HG02981 (cell line): ENCODE measurements at regions not wholly inside any gene's neighbourhood (a gene's known extent, or its start where the extent isn't known, plus 50 kb on each side); places are given as distances from the start of the nearest gene placed in this dataset.
"Not testable (repeated sequence)": the region's sequence is repeated elsewhere in the genome, so short reads cannot be mapped to it uniquely, and the experiment has no call there.

Experiments
- ATAC-seq: cut with Tn5 transposase; IDR thresholded peaks from one replicate; pipeline ENCODE4 v1.9.1; 2021; ENCODE audit warnings: mild to moderate bottlenecking, moderate library complexity; ENCODE audit not compliant: unreplicated experiment

DNA sequence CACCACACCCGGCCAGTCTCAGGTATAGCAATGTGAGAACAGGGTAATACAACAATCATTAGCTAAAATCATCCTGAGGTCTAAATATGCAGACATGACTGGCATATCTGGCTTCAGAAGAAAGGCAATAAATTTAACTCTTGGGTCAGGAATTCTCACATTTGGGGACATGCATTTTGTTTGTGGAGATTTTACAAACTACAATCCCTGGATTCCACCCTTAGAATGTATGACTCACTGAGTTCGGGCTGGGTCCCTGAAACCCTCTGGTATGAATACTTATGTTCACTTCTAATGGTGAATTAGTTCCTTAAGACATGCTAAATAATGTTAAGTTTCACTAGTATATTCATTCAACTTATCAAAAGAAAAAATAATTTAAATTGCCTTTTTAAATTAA lies 98.9 kb upstream of the HMGA2 start:
- ATAC-seq: no peak

DNA sequence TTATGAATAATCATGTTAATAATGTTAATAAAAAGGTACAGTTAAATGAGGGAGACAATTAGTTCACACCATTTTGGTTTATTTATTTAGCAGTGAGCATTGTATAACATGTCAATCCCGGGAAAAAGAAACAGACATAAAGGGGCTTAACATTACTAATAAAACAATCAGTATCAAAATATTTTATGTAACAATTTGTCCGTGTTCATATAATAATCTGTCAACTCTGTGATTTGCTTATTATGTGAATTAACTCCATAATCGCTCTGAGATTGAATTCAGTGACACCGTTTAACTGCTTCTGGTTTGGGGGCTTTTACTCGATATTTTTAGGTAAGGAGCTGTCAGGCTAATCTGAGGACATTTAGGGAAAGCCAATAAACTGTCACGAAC lies 95.8 kb upstream of the HMGA2 start:
- no peak for ATAC-seq

DNA sequence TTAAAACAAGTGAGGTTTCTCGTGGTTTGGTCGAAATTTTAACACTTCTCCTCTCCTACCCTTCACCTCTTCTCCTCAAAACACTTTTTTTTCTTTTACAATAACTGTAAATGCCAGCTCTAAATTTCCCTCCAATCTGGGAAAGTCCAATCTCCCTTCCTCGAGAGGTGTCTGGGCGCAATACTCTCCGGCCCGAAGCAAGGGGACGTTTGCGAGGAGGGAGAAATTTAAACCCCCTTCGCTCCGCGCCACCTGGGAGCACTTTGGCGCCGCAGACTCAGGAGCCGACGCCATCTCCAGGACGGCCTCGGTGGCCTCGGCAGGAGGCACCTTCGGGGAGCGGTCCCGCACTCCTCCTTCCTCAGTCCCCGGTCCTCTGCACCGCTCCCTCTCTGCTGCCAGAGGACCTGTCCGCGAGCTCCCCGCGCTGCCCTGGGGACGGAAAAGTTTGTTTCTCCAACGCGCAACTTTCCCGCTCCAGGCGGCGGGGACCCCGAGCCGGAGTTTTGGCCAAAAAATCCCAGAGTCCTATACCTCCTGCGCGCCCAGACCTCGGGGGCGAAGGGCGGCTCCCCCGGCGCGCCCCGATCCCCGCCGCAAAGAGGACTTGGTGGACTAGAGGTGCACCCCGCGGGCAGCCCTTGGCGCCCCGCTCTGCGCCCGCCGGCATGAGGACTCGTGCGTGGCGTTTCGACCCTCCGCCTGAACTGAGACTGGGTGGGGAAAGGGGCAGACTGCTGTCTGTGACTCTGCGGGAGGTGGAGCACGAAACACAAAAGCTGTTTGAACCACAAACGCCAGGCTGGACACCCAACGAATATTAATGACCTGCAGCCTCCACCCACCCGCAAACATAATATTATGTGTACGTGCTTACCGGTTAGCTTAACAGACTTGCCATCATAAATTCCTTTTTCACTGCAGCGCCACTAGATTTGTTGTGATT lies 95.2 kb upstream of the HMGA2 start:
- ATAC-seq: no peak

DNA sequence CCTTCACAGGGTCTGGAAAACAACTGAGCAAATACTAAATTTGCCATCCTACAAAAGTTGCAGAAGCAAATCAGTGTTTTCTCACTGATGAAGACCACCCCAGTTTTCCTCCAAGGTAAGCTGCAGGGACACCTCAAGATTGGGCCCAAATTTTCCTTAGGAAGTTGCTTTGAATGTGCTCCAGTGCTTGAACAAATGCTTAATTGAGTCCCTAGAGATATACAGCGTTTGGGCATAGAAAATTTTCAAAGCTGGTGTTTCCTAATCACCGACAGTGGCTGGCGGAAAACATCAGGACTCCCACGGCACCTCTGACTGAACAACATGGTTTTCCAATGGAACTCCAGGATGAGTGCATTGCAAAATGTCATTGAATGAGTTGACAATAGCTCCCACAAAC lies 92.5 kb upstream of the HMGA2 start:
- no peak for ATAC-seq

DNA sequence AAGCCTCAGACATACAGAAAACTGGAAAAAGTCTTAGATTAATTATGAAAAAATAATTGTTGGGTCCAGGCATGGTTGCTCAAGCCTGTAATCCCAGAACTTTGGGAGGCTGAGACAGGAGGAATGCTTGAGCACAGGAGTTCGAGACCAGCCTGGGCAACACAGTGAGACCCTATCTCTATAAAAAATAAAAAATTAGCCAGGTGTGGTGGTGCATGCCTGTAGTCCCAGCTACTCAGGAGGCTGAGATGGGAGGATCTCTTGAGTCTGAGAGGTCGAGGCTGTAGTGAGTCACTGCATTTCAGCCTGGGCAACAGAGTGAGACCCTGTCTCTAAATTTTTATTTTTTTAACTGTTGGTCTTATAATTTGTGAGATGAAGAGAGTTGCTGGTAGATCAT lies 90.6 kb upstream of the HMGA2 start:
- not testable (repeated sequence) for ATAC-seq

DNA sequence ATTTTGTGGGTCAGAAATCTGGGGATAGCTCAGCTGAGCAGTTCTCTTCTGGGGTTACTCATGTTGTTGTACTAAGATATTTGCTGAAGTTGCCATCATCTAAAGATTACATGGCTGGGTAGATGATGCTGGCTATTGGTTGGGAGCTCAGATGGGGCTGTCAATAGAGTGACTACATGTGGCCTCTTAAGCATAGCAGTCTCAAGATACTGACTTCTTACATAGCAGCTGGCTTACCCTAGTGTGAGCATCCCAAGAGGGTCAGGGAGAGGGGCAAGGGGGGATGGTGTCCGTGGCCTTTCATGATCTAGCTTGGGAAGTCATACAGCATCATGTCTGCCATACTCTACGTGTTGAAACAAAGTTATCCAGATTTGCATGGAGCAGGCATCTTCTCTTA lies 90.1 kb upstream of the HMGA2 start:
- ATAC-seq: no peak

DNA sequence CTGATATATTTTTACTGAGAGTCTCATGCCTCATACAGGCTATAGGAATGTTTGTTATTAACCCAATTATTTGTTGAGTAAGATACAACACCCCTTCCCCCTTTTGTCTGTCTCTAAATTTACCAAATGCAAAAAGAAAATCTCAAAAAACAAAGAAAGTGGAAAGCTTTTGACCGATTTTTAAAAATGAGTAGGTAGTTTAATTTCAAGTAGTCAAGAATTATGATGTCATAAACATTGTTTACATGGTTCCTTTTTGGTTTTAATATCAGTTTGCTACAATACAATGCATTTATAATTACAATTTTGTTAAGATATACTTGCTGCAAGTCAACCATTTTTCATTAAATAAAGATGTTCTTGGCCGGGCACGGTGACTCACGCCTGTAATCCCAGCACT lies 84.7 kb upstream of the HMGA2 start:
- ATAC-seq: no peak

DNA sequence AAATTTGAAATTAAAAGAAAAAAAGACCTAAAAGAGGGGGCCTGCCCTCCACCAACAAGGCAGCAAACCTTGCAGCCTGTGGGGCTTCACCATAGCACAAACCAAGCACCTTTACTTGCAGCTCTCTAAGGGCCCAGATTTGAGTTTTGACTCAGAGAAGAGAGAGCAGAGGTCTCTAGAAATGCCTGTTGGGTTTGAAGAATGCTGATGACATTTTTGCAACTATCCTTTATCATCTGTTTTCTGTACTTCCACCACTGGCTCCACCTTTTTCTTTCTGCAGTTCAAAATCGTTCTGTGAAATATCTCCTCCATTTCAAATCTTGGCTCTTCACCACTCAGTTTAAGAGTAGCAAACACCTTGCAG lies 83.8 kb upstream of the HMGA2 start:
- ATAC-seq: no peak

DNA sequence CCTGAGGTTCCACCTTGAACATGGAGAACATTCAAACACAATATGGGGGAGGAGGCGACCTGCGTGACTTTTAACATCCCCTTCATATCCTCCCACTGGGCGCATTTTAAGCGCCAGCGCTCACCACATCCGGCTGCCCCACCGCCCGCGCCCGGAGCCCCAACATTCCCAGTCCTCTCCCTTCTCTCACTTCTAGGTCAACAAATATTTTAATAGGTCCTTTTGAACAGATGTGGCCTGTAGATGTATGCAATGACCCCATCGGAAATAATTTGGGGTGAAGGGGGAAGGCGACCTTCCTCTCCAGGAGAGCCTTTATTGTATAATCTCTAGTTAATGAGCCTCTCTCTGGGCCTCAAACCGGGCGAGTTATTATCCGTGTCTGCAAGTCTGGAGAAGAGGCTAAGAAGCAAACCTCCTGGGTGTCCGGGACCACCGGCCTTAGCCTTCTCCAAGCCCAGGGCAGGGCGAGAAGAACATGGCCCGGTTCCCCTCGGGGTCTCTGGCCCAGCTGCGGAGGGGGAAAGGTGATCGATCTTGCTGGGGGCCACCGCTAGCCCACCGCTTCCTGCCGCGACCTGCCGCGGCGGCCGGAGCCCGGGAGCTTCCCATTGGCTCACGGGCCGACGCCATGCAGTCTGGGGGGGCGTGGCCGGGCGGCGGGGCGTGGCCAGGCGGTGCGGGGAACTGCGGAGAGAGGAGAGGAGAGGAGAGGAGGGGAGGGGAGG lies 83.2 kb upstream of the HMGA2 start:
- ATAC-seq: no peak

DNA sequence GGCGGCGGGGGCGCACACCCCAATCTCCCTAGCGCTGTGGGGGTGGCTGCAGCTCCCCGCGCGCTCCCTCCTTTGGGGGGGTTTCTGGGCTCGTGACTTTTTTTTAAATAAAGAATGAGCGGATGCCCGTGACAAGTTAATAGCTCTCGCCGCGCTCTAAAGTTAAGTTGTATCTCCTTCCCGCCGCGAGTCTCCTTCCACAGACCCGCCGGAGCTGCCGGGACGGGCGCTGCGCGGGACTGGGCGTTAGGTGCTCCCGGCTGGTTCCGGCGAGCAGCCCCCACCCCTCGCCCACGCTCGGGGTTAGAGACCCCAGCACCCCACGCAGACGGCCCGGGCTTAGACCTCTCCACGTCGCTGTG lies 82.6 kb upstream of the HMGA2 start:
- ATAC-seq: no peak

DNA sequence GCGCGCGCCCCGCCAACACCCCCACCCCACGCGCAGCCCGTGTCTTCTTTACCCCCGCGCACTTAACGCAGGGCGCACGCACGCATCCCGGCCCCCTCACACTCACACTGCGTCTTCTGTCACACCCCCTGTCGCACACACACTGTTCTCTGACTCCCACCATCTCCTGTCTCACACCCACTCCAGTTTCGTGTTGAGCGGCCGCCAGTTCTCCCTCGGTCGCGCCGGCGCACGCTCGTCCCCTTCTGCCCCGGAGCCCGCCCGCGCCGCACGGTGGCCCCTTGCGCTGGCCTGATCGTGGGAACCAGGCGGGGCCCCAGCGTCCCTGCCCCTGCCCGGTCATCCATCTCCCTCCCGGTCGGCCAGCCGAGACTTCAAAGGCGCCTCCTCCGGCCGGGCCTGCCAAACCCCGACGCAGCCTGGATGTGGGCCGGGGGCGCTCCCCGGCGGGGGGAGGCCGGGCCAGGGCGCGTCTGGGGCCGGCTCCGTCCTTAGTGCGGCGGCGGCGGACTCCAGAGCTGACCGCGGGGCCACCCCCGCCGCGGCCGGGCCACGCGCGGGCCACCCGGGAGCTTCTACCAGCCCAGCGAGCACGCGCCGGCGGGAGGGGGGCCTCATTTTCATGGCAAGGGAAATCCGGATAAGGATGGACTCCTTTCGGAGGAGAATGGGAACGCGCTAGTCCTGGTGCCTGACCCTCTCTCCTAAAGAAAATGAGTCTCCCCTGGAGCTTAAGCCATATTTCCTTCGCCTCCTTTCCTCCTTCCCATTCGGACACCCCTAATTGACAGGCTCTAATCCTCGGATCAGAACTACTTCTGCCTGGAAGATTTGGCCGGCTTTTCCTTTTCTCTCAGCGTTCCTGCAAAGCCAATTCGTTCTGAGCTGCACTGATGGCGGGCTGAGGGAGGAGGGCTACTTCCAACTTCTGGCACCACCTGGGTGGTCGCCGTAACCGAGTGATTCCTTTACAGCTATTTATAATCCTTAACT lies 82.0 kb upstream of the HMGA2 start:
- no peak for ATAC-seq

DNA sequence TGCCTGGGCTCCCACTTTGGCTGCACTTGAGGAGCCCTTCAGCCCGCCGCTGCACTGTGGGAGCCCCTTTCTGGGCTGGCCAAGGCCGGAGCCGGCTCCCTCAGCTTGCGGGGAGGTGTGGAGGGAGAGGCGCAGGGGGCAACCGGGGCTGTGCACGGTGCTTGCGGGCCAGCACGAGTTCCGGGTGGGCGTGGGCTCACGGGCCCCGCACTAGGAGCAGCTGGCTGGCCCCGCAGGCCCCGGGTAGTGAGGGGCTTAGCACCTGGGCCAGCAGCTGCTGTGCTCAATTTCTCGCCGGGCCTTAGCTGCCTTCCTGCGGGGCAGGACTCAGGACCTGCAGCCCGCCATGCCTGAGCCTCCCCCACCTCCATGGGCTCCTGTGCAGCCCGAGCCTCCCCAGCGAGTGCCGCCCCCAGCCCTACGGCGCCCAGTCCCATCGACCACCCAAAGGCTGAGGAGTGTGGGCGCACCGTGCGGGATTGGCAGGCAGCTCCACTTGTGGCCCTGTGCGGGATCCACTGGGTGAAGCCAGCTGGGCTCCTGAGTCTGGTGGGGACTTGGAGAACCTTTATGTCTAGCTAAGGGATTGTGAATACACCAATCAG lies 79.9 kb upstream of the HMGA2 start:
- ATAC-seq: not testable (repeated sequence)

DNA sequence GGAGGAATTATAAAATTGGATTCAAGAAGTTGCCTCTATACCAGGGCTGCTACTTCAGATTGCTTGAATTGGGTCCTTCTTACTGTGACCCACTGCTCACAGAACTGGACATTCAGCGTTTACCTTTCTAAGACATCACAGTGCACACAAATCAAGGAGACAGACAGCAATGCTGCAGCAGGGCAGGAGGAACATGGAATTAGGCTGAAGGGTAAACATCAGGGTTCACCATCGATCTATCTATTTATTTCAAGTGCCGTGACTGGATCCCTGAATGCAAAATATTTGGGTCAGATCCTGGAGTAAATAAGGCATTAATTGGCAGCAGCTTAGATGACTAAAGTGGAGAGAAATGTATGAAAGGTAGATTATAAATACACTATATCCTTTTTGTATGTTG lies 76.9 kb upstream of the HMGA2 start:
- ATAC-seq: no peak

DNA sequence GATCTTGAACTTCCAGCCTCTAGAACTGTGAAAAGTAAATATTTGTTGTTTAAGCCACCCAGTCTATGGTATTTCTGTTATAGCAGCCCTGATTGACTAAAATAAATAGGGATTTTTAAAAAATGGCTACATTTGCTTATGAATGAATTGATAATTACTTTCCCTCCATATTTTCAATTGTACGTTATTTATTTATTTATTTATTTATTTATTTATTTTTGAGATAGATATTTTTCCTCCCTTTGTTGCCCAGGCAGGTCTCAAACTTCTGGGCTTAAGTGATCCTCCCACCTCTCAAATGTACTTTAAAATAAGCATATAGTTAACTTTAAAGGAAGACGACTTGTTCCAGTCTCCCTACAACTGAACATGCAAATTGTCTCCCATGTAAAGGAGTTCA lies 76.0 kb upstream of the HMGA2 start:
- ATAC-seq: no peak

DNA sequence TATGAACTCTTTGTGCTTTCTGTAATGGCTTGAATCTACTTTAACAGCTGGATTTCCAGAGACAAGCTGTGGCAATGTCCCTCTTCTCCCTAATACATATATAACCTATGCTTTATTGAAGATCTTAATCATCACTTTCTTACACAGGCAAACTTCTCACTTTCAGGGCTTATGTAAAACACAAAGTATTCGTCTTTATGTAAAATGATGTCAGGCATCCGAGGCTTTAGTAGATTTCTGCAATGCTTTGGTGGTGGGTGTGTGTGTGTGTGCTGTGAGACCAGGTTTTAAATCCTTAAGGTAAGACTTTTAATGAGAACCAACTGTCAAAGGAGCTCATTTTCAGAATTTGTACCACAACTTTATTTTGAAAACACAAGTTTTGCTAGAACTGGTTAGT lies 70.0 kb upstream of the HMGA2 start:
- ATAC-seq: no peak

DNA sequence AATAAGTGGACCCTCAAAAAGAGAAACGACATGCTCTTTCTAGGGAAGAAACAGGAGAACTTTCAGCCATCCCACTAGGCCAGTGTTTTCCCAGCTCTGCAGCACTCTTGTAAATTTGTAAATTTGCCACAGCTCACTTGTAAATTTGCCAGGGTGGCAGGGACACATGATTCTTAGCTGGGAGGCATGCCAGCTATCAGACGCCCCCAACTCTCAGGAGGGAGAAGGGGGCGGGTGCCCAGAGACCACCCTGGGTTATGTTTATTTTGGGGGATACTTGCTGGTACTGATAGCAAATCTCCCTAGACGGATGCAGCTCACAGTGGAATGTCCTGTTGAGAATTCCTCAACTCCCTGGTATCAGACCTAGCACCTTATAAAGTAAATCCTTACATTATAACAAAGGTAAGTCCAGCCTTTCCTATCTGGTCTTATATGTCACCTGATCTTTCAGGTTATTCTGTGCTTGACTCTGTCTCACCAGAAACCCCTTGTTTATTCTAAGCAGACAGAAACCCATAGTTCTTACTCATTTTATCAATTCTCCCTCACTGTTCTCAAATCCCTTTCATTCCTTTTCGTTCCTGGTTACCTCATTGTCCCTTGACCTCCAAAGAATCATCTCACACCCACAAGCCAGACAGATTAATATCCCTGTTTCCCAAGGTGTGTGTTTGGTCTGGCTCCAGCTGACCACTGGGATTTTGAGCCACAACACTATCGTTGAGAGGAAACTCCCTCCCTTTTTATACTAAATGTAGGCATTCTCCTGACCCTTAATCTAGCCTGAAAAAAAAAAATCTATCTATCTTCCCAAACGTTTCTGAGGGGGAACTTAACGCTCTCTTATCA lies 69.3 kb upstream of the HMGA2 start:
- no peak for ATAC-seq

DNA sequence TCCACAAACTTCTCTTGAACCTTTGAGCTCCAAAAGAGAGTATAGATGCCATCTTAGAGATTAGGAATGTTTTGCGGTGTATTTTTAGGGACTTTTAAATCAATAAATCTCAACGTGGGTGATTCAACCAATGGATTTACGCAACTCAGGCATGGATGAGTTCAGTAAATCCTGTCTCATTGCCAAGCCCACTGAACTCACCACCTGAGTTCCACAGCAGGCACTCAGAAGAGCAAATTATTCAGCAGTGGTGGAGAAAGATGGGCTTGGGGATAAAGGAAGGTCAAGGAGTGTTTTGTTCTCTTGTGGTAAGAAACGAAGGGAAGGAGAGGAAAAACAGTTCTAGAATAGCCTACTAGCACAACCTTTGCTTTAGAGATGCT lies 68.7 kb upstream of the HMGA2 start:
- ATAC-seq: no peak

DNA sequence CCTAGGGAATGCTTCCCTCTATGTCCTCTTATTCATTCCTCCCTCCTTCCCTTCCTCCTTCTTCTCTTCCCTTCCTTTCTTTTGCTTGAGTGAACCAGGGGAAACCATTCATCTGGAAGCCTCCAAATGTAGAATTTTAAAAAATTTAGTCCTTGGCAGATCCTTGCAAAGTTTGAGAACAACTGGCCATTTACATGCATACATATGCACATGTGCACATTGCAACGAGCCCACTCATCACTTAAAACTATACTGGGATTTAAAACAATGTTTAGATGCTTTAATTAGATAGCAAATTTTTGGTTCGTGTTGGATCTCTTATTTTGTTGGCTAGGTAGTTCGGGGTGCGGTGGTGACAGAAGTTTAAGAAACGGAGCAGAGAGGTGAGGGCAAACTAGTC lies 68.0 kb upstream of the HMGA2 start:
- ATAC-seq: no peak

DNA sequence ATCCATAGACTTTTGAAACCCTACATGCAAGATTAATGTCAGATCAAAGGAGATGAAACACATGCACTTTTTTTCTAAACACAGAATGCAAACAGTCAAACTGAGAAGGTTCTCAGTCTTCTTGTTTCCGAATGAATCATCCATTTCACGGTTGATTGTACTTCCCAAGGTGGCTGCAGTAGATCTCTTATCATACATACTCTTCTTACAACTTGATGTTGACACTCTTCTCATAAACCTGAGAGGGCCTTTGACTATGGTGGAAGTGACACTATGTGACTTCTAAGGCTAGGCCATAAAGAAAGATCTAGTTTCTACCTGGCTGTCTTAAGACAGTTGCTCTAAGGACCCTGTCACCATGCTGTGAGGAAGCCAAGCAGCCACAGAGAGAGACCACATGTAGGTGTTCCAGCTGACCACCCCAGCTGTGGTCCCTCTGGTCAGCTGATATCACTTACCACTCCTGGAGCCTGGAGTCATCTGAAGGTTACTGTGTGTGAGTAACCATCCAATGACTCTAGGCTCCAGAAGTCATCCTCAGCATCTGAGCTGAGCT lies 67.2 kb upstream of the HMGA2 start:
- peak; percentile 91 for ATAC-seq

DNA sequence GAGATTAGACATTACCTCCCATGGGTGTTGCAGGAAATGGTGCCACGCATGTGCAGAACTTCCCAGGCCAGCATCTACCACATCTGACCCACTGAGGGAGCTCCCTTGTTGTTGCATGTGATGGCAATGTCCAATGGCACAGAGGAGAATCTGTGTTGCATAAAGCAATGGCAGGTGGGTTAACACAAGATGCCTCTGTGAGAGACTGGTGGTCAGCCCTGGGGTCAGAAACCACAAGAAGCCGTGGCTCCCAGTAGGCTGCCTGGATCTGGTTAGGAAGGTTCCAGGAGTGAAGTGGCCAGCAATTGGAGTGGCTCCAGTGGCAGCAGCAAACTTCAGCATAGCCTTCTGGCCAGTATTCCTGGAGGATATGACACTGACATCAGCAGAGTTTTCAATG lies 65.9 kb upstream of the HMGA2 start:
- no peak for ATAC-seq
